HG03469 (cell line): ENCODE measurements at regions not wholly inside any gene's neighbourhood (a gene's known extent, or its start where the extent isn't known, plus 50 kb on each side); places are given as distances from the start of the nearest gene placed in this dataset.

Experiments
- ATAC-seq: cut with Tn5 transposase; IDR thresholded peaks from one replicate; pipeline ENCODE4 v1.9.1; 2021; ENCODE audit warnings: mild to moderate bottlenecking, moderate library complexity, moderate number of reproducible peaks; ENCODE audit not compliant: unreplicated experiment

- ATAC-seq = no peak
These were observed 209.6 kb downstream of the BUD13 start for GRCh38 chr11:116563028-116563711.

DNA sequence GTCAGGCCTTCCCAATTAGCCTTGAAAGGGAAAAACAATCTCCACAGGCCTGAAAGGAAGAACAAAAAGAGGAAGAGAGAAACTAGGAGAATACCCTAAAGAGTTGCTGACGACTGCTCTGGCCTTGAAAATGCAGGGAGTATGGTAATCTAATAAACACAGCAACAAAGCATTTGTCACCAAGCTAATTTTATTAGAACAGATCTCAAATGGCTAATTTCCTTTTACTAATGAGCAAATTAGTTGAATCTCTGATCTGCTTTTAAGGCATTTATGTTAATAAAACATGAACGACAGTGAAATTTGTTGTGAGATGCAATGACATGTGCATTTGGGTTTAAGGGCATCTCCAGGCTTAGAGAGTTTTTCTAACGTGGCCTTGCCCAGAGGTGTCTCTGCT, 212.2 kb downstream of the BUD13 start:
- no peak for ATAC-seq

- no peak for ATAC-seq
These were observed 214.1 kb downstream of the BUD13 start for GRCh38 chr11:116558504-116559211.

GRCh38 chr11:116557282-116557681, 215.5 kb downstream of the BUD13 start:
- ATAC-seq = no peak

DNA sequence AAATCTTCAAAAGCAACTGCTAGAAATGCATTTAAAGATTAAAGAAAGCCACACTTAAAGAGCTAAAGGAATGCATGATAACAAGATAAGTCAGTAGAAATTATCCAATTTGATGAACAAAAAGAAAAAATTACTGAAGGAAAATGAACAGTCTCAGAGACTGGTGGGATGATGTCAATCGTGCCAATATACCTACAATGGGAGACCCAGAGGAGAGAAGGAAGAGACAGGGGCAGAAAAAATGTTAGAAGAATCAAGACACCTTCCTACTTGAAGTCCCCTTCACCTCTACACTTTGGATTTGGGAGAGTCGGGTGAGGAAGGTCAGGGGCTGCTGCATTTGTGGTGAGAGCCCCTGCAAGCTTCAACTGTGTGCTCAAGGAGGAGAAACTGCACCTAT, 216.3 kb downstream of the BUD13 start:
- ATAC-seq = no peak

- no peak for ATAC-seq
These were observed 219.3 kb downstream of the BUD13 start for GRCh38 chr11:116553482-116553881.

- no peak for ATAC-seq
These were observed 221.2 kb downstream of the BUD13 start for GRCh38 chr11:116551576-116551975.

- ATAC-seq = no peak
These were observed 224.5 kb downstream of the BUD13 start for GRCh38 chr11:116548256-116548655.

GRCh38 chr11:116547571-116547970, 225.2 kb downstream of the BUD13 start:
- ATAC-seq = no peak

DNA sequence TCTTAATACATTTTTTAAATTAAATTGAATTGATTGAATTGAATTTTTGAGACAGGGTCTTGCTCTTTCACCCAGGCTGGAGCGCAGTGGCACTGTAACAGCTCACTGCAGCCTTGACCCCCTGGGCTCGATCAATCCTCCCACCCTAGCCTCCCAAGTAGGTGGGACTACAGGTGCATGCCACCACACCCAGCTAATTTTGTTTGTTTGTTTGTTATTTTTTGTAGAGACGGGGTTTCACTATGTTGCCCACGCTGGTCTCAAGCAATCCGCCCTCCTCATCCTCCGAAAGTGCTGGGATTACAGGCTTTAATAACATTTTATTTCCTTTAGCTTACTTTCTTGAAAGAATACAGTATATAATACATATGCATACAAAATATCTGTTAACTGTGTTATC, 226.9 kb downstream of the BUD13 start:
- ATAC-seq = no peak

- no peak for ATAC-seq
These were observed 228.1 kb downstream of the BUD13 start for GRCh38 chr11:116544721-116545120.

DNA sequence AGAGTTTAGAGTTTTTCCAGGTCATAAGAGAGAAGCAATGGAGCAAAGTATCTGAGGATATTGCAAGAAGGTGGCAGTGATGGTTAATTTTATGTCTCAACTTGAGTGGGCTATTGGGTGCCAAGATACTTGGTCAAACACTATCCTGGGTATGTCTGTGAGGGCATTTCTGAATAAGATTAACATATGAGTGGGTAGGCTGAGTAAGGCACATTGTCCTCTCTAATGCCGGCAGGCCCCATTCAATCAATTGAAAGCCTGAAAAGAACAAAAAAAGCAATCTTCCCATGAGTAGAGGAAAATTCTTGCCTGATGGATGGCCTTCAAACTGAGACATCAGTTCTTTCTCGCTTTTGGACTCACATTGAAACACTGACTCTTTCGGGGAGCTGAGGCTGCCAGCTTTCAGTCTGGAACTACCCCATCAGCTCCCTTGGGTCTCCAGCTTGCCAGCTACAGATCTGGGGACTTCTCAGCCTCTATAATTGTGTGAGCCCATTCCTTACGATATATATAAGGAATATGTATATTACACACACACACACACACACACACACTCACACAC, 228.8 kb downstream of the BUD13 start:
- no peak for ATAC-seq

- no peak for ATAC-seq
These were observed 229.7 kb downstream of the BUD13 start for GRCh38 chr11:116543099-116543498.

- no peak for ATAC-seq
These were observed 230.4 kb downstream of the BUD13 start for GRCh38 chr11:116542406-116542805.

- no peak for ATAC-seq
These were observed 231.3 kb downstream of the BUD13 start for GRCh38 chr11:116541460-116541859.

DNA sequence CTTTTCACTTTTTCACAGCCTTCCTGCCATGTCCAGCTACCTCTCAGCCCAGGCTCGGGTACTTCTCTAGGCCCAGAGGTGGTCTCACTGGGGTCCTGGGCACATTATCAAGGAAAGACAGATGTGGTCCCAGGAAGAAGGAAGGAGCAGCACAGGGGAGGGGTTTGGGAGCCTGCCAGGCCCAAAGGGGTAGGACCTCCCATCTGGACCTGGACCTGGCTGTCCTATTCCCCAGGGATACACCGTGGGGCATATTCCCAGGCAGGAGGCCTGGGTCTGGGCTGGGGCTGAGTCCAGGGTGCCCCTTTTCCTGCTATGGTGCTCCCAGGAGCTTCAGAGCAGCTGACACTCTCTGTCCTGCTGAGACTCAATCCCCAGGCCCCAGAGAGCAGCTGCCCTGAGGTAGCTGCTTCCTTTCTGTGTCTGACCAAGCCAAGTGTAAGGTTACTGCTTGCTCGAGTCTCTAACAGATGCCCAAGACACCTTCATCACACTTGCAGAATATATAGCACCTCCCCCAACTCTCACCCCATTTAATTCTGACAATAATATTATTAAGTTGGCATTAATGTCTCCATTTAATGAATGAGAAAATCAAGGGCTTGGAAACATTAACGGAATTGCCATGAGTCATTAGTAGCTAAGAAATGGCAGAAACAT, 232.0 kb downstream of the BUD13 start:
- ATAC-seq = no peak

DNA sequence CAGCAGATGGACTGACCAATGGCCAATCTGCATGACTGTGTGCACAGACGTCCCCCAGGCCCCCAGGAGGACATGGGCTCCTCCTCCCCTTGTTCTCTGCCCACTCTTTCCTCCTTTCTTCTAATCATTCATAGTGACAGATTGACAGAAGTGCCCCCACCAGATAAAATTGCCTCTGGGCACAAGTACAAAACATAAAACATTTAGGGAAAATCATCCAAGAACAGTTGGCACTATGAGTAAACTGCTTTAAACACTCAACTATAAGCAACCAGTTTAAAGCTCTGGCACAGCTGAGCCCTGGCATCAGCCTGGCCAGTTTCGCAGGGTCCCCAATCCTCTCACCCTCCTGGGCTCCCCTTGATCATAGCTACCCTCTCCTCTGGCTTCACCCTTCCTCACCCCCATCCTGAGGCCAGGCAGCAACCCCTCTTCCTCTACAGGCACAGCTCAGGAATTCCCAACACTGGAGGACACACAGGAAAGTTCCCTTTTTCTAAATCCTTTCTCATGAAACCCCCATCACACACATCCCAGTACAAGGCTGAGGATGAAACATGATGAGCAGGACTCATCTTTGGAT, 232.9 kb downstream of the BUD13 start:
- ATAC-seq = no peak

DNA sequence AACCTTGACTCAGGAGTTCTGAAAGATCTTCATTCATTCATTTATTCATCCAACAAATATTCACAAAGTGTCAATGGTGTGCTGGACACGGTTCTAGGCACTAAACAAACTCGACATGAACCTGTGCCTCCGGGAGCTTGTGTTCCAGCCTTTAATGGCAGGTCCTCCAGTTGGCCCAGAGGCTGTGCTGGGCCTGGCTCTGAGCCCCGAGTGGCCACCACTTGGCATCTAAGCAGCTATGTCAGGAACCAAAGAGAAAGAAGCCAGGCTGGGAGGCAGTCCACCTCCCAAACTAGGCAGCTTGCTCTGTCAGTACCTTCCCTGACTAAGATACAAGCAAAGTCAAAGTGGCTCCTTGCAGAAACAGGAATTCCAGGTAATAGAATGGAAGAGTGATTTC, 233.6 kb downstream of the BUD13 start:
- ATAC-seq = no peak

- no peak for ATAC-seq
These were observed 234.1 kb downstream of the BUD13 start for GRCh38 chr11:116538677-116539076.

- no peak for ATAC-seq
These were observed 235.1 kb downstream of the BUD13 start for GRCh38 chr11:116537709-116538108.

DNA sequence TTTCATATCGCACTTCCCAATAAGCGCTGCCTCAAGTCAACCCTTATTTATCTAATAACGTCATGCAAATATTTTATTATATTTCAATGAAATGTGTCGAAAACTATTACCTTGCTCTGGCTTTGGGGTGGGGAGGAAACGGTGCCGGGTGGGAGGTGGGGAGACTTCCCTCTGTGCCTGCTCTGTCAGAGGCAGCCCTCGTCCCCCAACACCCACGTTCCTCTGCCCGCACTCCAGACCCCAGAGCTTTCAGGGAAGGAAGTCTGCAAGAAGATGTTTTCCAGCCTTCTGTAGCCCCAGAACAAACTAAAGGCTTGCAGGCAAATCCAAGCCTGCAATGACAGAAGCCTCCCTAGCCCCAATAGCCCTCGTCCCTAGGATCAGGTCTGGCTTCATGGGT, 235.7 kb downstream of the BUD13 start:
- no peak for ATAC-seq
